ENCODE measurements at regions not wholly inside any gene's neighbourhood (a gene's known extent, or its start where the extent isn't known, plus 50 kb on each side); places are given as distances from the start of the nearest gene placed in this dataset.

- Histone ChIP-seq H3K4me2 (ENCODE audit: insufficient read depth, low read length) (no peak overlapping the region), H3K9me3 (replicated peaks; ENCODE audit: control insufficient read depth, insufficient read depth, low read length) (peaks cover 2% of the 10 kb centered on the region), H3K9me1 (replicated peaks; ENCODE audit: control insufficient read depth, extremely low read depth, insufficient read depth, low read length) (no peaks in the 10 kb centered on the region), H3K9ac (replicated peaks; ENCODE audit: extremely low read depth, insufficient read depth, low read length) (no peak overlapping the region), H3K4me3 (replicated peaks in 1 of 3; ENCODE audit: insufficient read depth in 1 of 3, low read depth in 1 of 3, low read length in 3 of 3) (no peak overlapping the region), H3K4me1 (ENCODE audit: control insufficient read depth, extremely low read depth, insufficient read depth, low read length) (no peaks in the 10 kb centered on the region), H4K20me1 (replicated peaks; ENCODE audit: control insufficient read depth, extremely low read depth, insufficient read depth, low read length) (no peaks in the 10 kb centered on the region), H2AFZ (ENCODE audit: low read depth, low read length) (no peak overlapping the region), H3K27me3 (ENCODE audit: control insufficient read depth in 2 of 2, insufficient read depth in 2 of 2, low read length in 2 of 2) (no peaks in the 10 kb centered on the region), H3K27ac (ENCODE audit: insufficient read depth, low read depth, low read length) (no peak overlapping the region), H3K79me2 (ENCODE audit: control insufficient read depth, insufficient read depth, low read length) (no peaks in the 10 kb centered on the region), H3K36me3 (ENCODE audit: control insufficient read depth in 2 of 2, extremely low read depth in 1 of 2, insufficient read depth in 2 of 2, low read length in 2 of 2) (no peaks in the 10 kb centered on the region)
- BruUV-seq (replicated peaks), result no TSS peak
- TF ChIP-seq POLR2AphosphoS5 (IDR thresholded peaks at IDR 0.05; ENCODE audit: insufficient read depth, low read depth, low read length), result no peak
- ChIA-PET POLR2A (no interaction called here), CTCF (no interaction called here)
- DNase-seq (ENCODE audit: low read depth, low spot score) (no peak), FAIRE-seq (no peak)
- intact Hi-C loops (cut with micrococcal nuclease), result no loop called here
- dilution Hi-C loops (cut with MboI; ENCODE audit: extremely low pct_ligation_motif_present, low sequenced_read_pairs), result no loop called here
These were observed 594.5 kb downstream of the OLFM4 start for GRCh38 chr13:53623146-53623545.

GRCh38 chr13:53631511-53631910 lies 602.9 kb downstream of the OLFM4 start:
- dilution Hi-C loops (cut with MboI; ENCODE audit: extremely low pct_ligation_motif_present, low sequenced_read_pairs), result no loop called here
- CTCF ChIA-PET, result no interaction called here
- BruUV-seq (replicated peaks), result no TSS peak

More at GRCh38 chr13:53631511-53631910, 602.9 kb downstream of the OLFM4 start:
- Histone ChIP-seq H2AFZ (ENCODE audit: low read depth, low read length) (no peak overlapping the region), H3K9ac (replicated peaks; ENCODE audit: extremely low read depth, insufficient read depth, low read length) (no peak overlapping the region), H3K9me1 (replicated peaks; ENCODE audit: control insufficient read depth, extremely low read depth, insufficient read depth, low read length) (no peaks in the 10 kb centered on the region), H3K27me3 (ENCODE audit: control insufficient read depth in 2 of 2, insufficient read depth in 2 of 2, low read length in 2 of 2) (no peaks in the 10 kb centered on the region), H3K36me3 (ENCODE audit: control insufficient read depth in 2 of 2, extremely low read depth in 1 of 2, insufficient read depth in 2 of 2, low read length in 2 of 2) (no peaks in the 10 kb centered on the region), H3K27ac (ENCODE audit: insufficient read depth, low read depth, low read length) (no peak overlapping the region), H3K4me2 (ENCODE audit: insufficient read depth, low read length) (no peak overlapping the region), H3K4me1 (ENCODE audit: control insufficient read depth, extremely low read depth, insufficient read depth, low read length) (no peaks in the 10 kb centered on the region), H3K9me3 (replicated peaks; ENCODE audit: control insufficient read depth, insufficient read depth, low read length) (no peaks in the 10 kb centered on the region), H3K4me3 (replicated peaks in 1 of 3; ENCODE audit: insufficient read depth in 1 of 3, low read depth in 1 of 3, low read length in 3 of 3) (no peak overlapping the region), H4K20me1 (replicated peaks; ENCODE audit: control insufficient read depth, extremely low read depth, insufficient read depth, low read length) (no peaks in the 10 kb centered on the region), H3K79me2 (ENCODE audit: control insufficient read depth, insufficient read depth, low read length) (no peaks in the 10 kb centered on the region)
- POLR2A ChIA-PET, result no interaction called here
- FAIRE-seq, result no peak
- no peak for DNase-seq (ENCODE audit: low read depth, low spot score)
- intact Hi-C loops (cut with micrococcal nuclease), result no loop called here
- no peak for TF ChIP-seq POLR2AphosphoS5 (IDR thresholded peaks at IDR 0.05; ENCODE audit: insufficient read depth, low read depth, low read length)
- no peak for TF ChIP-seq CTCF (IDR thresholded peaks at IDR 0.05; ENCODE audit: extremely low read depth in 1 of 2, insufficient read depth in 1 of 2, low read depth in 1 of 2, low read length in 2 of 2)
- TF ChIP-seq EZH2 (IDR thresholded peaks at IDR 0.05; ENCODE audit: borderline replicate concordance, low read depth, low read length, severe bottlenecking), result no peak
- TF ChIP-seq POLR2A (IDR thresholded peaks at IDR 0.05; ENCODE audit: low read depth, low read length), result no peak
- no peak for TF ChIP-seq JUN (IDR thresholded peaks at IDR 0.05; ENCODE audit: borderline replicate concordance, insufficient read depth, insufficient read length, low read depth)
- no peak for TF ChIP-seq MAX (IDR thresholded peaks at IDR 0.05; ENCODE audit: insufficient read depth, insufficient read length)
- TF ChIP-seq MYC (IDR thresholded peaks at IDR 0.05; ENCODE audit: low read depth, low read length), result no peak
